Endothelial cell of umbilical vein (primary cell): ENCODE measurements at regions not wholly inside any gene's neighbourhood (a gene's known extent, or its start where the extent isn't known, plus 50 kb on each side); places are given as distances from the start of the nearest gene placed in this dataset.

Experiments used
- BruUV-seq: library from RNA; stranded (reverse); fragments of 400-500 nt; replicated peaks from 2 replicates; lab custom pipeline; 2021; lab: Mats Ljungman, UMichigan
- CTCF ChIA-PET: fragments of 300-600, 350-600 bp; sonication (Branson Sonifier 250); formaldehyde crosslinking; loops from one replicate; lab custom pipeline; 2021; ENCODE audit warnings: antibody characterized with exemption, inconsistent platforms; lab: Charles Lee
- POLR2A ChIA-PET: fragments of 300-600, 350-600 bp; sonication (Branson Sonifier 250); formaldehyde crosslinking; loops from one replicate; lab custom pipeline; 2021; ENCODE audit warnings: antibody characterized with exemption, inconsistent platforms; lab: Charles Lee
- DNase-seq: peaks from one replicate; pipeline ENCODE4 v3.0.0-alpha.2; 2011; ENCODE audit warnings: low read depth, low spot score
- FAIRE-seq: peaks from 2 replicates; lab custom pipeline; 2011; peaks lifted over from hg19 to GRCh38; lab: Jason Lieb, UNC
- H2AFZ ChIP-seq: 2 replicates; pipeline ENCODE4 v1.6.0; 2012; ENCODE audit warnings: low read depth, low read length, control low read depth, inconsistent platforms
- H3K27ac ChIP-seq: 2 replicates; pipeline ENCODE4 v1.5.1; 2011; ENCODE audit warnings: low read depth, mild to moderate bottlenecking, control low read depth, low read length, moderate library complexity; ENCODE audit not compliant: insufficient read depth
- H3K27me3 ChIP-seq, 2 experiments: 2 replicates each; pipeline versions ENCODE4 v1.6.0 to v1.6.1; 2011; ENCODE audit warnings: low read length in 2 of 2, mixed read lengths in 1 of 2; ENCODE audit not compliant: control insufficient read depth in 2 of 2, insufficient read depth in 2 of 2
- H3K36me3 ChIP-seq, 2 experiments: 2 replicates in 1 of 2; 3 replicates in 1 of 2; pipeline ENCODE4 v1.5.1; 2011; ENCODE audit warnings: low read length in 2 of 2, mild to moderate bottlenecking in 1 of 2, moderate library complexity in 1 of 2; ENCODE audit not compliant: control insufficient read depth in 2 of 2, insufficient read depth in 2 of 2; ENCODE audit errors: extremely low read depth in 1 of 2
- H3K4me1 ChIP-seq: 3 replicates; pipeline ENCODE4 v1.5.1; 2011; ENCODE audit warnings: mild to moderate bottlenecking, low read length; ENCODE audit not compliant: control insufficient read depth, insufficient read depth; ENCODE audit errors: extremely low read depth
- H3K4me2 ChIP-seq: 2 replicates; pipeline ENCODE4 v1.6.1; 2011; ENCODE audit warnings: low read length, control low read depth, mixed read lengths; ENCODE audit not compliant: insufficient read depth
- H3K4me3 ChIP-seq, 3 experiments: fragments of 200-600 bp in 1 of 3; sonication (generic), shearing (Covaris generic) in 1 of 3; replicated peaks in 1 of 3; 2 replicates each; pipeline ENCODE4 v1.5.1; 2011 to 2016; ENCODE audit warnings: control low read depth in 3 of 3, low read length in 3 of 3, mild to moderate bottlenecking in 2 of 3, inconsistent platforms in 1 of 3, low read depth in 1 of 3, moderate library complexity in 1 of 3; ENCODE audit not compliant: insufficient read depth in 1 of 3
- H3K79me2 ChIP-seq: 2 replicates; pipeline ENCODE4 v1.6.0; 2012; ENCODE audit warnings: low read length, inconsistent platforms; ENCODE audit not compliant: control insufficient read depth, insufficient read depth
- H3K9ac ChIP-seq: replicated peaks from 2 replicates; pipeline ENCODE3; 2011; ENCODE audit warnings: low read length, control low read depth; ENCODE audit not compliant: insufficient read depth; ENCODE audit errors: extremely low read depth
- H3K9me1 ChIP-seq: replicated peaks from 3 replicates; pipeline ENCODE4 v1.6.0; 2011; ENCODE audit warnings: mild to moderate bottlenecking, low read length; ENCODE audit not compliant: control insufficient read depth, insufficient read depth; ENCODE audit errors: extremely low read depth
- H3K9me3 ChIP-seq: replicated peaks from 2 replicates; pipeline ENCODE4 v1.5.1; 2012; ENCODE audit warnings: low read length, inconsistent platforms; ENCODE audit not compliant: control insufficient read depth, insufficient read depth
- H4K20me1 ChIP-seq: replicated peaks from 2 replicates; pipeline ENCODE3; 2011; ENCODE audit warnings: mild to moderate bottlenecking, low read length; ENCODE audit not compliant: control insufficient read depth, insufficient read depth; ENCODE audit errors: extremely low read depth
- EZH2 ChIP-seq: IDR thresholded peaks from 2 replicates; pipeline ENCODE4 v1.6.1; 2012; ENCODE audit warnings: borderline replicate concordance, low read depth, mild to moderate bottlenecking, moderate library complexity, low read length, inconsistent platforms; ENCODE audit not compliant: severe bottlenecking
- FOS ChIP-seq: IDR thresholded peaks from 2 replicates; pipeline ENCODE4 v1.6.1; 2011; ENCODE audit warnings: mild to moderate bottlenecking, low read length, moderate library complexity, borderline replicate concordance; ENCODE audit not compliant: insufficient read depth
- GATA2 ChIP-seq: IDR thresholded peaks from 2 replicates; pipeline ENCODE4 v1.7.0; 2011; ENCODE audit warnings: low read depth, mild to moderate bottlenecking, moderate library complexity, mixed read lengths, low read length; ENCODE audit not compliant: insufficient read length, insufficient read depth
- JUN ChIP-seq: IDR thresholded peaks from 2 replicates; pipeline ENCODE4 v1.6.1; 2011; ENCODE audit warnings: borderline replicate concordance, low read depth; ENCODE audit not compliant: insufficient read length, insufficient read depth
- MAX ChIP-seq: IDR thresholded peaks from 2 replicates; pipeline ENCODE4 v1.6.1; 2011; ENCODE audit not compliant: insufficient read depth, insufficient read length
- MYC ChIP-seq: IDR thresholded peaks from one replicate; pipeline ENCODE4 v1.6.1; 2011; ENCODE audit warnings: mild to moderate bottlenecking, low read depth, low read length
- POLR2A ChIP-seq: IDR thresholded peaks from 2 replicates; pipeline ENCODE4 v1.6.1; 2012; ENCODE audit warnings: low read depth, mild to moderate bottlenecking, control low read depth, low read length
- POLR2AphosphoS5 ChIP-seq: IDR thresholded peaks from 2 replicates; pipeline ENCODE4 v1.6.1; 2012; ENCODE audit warnings: low read depth, mild to moderate bottlenecking, control low read depth, low read length, moderate library complexity; ENCODE audit not compliant: insufficient read depth
- dilution Hi-C: fragments of 300-500 bp; cut with MboI; formaldehyde crosslinking; loops from one replicate; pipeline ENCODE4 v1.15.0; 2019; ENCODE audit warnings: low sequenced_read_pairs; ENCODE audit not compliant: extremely low pct_ligation_motif_present
- intact Hi-C: fragments of 100-400 bp; cut with micrococcal nuclease; formaldehyde crosslinking; loops from one replicate; pipeline ENCODE4 v1.10.0; 2022
- TF ChIP-seq, protein P1 (sequence below), 2 donors: IDR thresholded peaks; 1 replicate in 1 of 2; 2 replicates in 1 of 2; pipeline ENCODE4 v1.5.1; 2011; ENCODE audit warnings: low read length in 2 of 2, mild to moderate bottlenecking in 2 of 2, moderate library complexity in 2 of 2, control low read depth in 1 of 2, inconsistent platforms in 1 of 2, low read depth in 1 of 2; ENCODE audit not compliant: insufficient read depth in 1 of 2; ENCODE audit errors: extremely low read depth in 1 of 2

GRCh38 chr15:72836676-72837330 is 53.2 kb upstream of the ADPGK start:
- FAIRE-seq: no peak
- no peaks in the 10 kb centered on the region for H3K36me3 ChIP-seq
- no peak overlapping the region for H3K27ac ChIP-seq
- TF ChIP-seq MYC: no peak
- TF ChIP-seq, protein P1, sequence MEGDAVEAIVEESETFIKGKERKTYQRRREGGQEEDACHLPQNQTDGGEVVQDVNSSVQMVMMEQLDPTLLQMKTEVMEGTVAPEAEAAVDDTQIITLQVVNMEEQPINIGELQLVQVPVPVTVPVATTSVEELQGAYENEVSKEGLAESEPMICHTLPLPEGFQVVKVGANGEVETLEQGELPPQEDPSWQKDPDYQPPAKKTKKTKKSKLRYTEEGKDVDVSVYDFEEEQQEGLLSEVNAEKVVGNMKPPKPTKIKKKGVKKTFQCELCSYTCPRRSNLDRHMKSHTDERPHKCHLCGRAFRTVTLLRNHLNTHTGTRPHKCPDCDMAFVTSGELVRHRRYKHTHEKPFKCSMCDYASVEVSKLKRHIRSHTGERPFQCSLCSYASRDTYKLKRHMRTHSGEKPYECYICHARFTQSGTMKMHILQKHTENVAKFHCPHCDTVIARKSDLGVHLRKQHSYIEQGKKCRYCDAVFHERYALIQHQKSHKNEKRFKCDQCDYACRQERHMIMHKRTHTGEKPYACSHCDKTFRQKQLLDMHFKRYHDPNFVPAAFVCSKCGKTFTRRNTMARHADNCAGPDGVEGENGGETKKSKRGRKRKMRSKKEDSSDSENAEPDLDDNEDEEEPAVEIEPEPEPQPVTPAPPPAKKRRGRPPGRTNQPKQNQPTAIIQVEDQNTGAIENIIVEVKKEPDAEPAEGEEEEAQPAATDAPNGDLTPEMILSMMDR (IDR thresholded peaks at IDR 0.05; ENCODE audit: extremely low read depth in 1 of 2, insufficient read depth in 1 of 2, low read depth in 1 of 2, low read length in 2 of 2): no peak
- TF ChIP-seq POLR2A: no peak
- TF ChIP-seq JUN: no peak
- TF ChIP-seq MAX: no peak
- no peak for TF ChIP-seq FOS
- TF ChIP-seq POLR2AphosphoS5: no peak
- TF ChIP-seq EZH2: no peak
- TF ChIP-seq GATA2: no peak
- no peak for DNase-seq
- no peaks in the 10 kb centered on the region for H3K9me3 ChIP-seq
- dilution Hi-C loops: no loop called here
- H3K4me2 ChIP-seq: no peak overlapping the region
- H3K9me1 ChIP-seq: no peaks in the 10 kb centered on the region
- H4K20me1 ChIP-seq: no peaks in the 10 kb centered on the region
- POLR2A ChIA-PET: no interaction called here
- intact Hi-C loops: no loop called here
- CTCF ChIA-PET: no interaction called here
- BruUV-seq: no TSS peak
- H3K4me3 ChIP-seq: no peak overlapping the region
- H3K9ac ChIP-seq: no peak overlapping the region
- H3K27me3 ChIP-seq: peaks cover 5 to 10% of the 10 kb centered on the region in 2 experiments
- H2AFZ ChIP-seq: no peak overlapping the region
- no peaks in the 10 kb centered on the region for H3K4me1 ChIP-seq
- H3K79me2 ChIP-seq: no peaks in the 10 kb centered on the region
